Heart left ventricle (tissue), 16 donors: ENCODE measurements at regions not wholly inside any gene's neighbourhood (a gene's known extent, or its start where the extent isn't known, plus 50 kb on each side); places are given as distances from the start of the nearest gene placed in this dataset.

ENCODE experiments used
- ATAC-seq, 4 donors: fragments of 200-7000 bp; cut with Tn5 transposase; one replicate each; pipeline ENCODE4 v1.9.1; 2020 to 2022; ENCODE audit warnings: moderate library complexity in 4 of 4, mild to moderate bottlenecking in 3 of 4, moderate number of reproducible peaks in 1 of 4
- DNase-seq, 5 donors: peaks; one replicate each; pipeline ENCODE4 v3.0.0-alpha.2; 2020
- H3K27ac ChIP-seq, 12 donors: fragments of 200-600 bp; sonication (generic) in 4 of 12; one replicate each; pipeline versions ENCODE4 v1.5.0 to v1.8.0; 2016 to 2022; ENCODE audit warnings: mild to moderate bottlenecking in 2 of 12
- H3K27me3 ChIP-seq, 9 donors: fragments of 200-600 bp; sonication (generic) in 2 of 9; one replicate each; pipeline versions ENCODE4 v1.5.1 to v1.8.0; 2016 to 2022; ENCODE audit warnings: mild to moderate bottlenecking in 3 of 9
- H3K36me3 ChIP-seq, 9 donors: fragments of 200-600 bp; sonication (generic) in 2 of 9; one replicate each; pipeline versions ENCODE4 v1.5.0 to v1.8.0; 2018 to 2022; ENCODE audit warnings: mild to moderate bottlenecking in 2 of 9
- H3K4me1 ChIP-seq, 12 donors: fragments of 200-600 bp; sonication (generic) in 4 of 12; one replicate each; pipeline versions ENCODE4 v1.5.0 to v1.8.0; 2016 to 2022; ENCODE audit warnings: mild to moderate bottlenecking in 3 of 12
- H3K4me3 ChIP-seq, 12 donors: fragments of 200-600 bp; sonication (generic) in 4 of 12; one replicate each; pipeline versions ENCODE4 v1.5.0 to v1.8.0; 2017 to 2022; ENCODE audit warnings: mild to moderate bottlenecking in 9 of 12, moderate library complexity in 4 of 12
- H3K9me3 ChIP-seq, 12 donors: fragments of 200-600 bp; sonication (generic) in 4 of 12; one replicate each; pipeline versions ENCODE4 v1.5.0 to v1.8.0; 2016 to 2022; ENCODE audit warnings: mild to moderate bottlenecking in 1 of 12
- CTCF ChIP-seq, 12 donors: fragments of 200-600 bp; sonication (generic) in 4 of 12; IDR thresholded peaks; one replicate each; pipeline versions ENCODE4 v1.5.0 to v1.8.0; 2018 to 2022; ENCODE audit warnings: antibody characterized with exemption in 12 of 12, mild to moderate bottlenecking in 5 of 12
- POLR2A ChIP-seq, 2 donors: fragments of 450-650 bp; IDR thresholded peaks; one replicate each; pipeline ENCODE4 v1.6.1; 2017; ENCODE audit warnings: antibody characterized with exemption in 2 of 2, mild to moderate bottlenecking in 2 of 2, moderate library complexity in 2 of 2
- WGBS, 4 donors: extraction: QIAGEN DNeasy Blood & Tissue Kit in 2 of 4; methylation state at CpG; one replicate each; pipeline versions ENCODE4 v1.1.5 to v1.1.7; 2013 to 2018; 5-methylcytosine and 5-hydroxymethylcytosine counted together
- intact Hi-C, 10 donors: fragments of 100-400 bp; cut with DNase I; formaldehyde crosslinking; loops; one replicate each; pipeline versions ENCODE4 v1.11.1 to v1.14.2; 2022
- donor health status: ischemic (EF 13 %, LVEDD 7.1; RV severe dilation, severe dysfunction).
- donor health status: healthy with polysubstance abuse.
- donor health status: DM: no; HTN: yes; CAD: no.
- donor health status: DM: no; HTN: no; CAD: no.
- donor health status: ischemic (EF 25% LVEDD 6.9; RV normal size, moderate dysfunction).
- donor health status: ischemic (EF 25% LVEDD 5.7; RV mildly dilated, moderate dysfunction).
- donor health status: healthy.
- donor health status: DM: yes; HTN: yes; CAD: no.
- donor health status: ischemic (EF 35%, LVEDD 5.7; RV mildly dilated, moderate dysfunction).
- donor health status: nonischemic (EF 11% LVEDD 7.7; RV severe dilation, severe dysfunction).
- donor health status: DM: yes; HTN: yes; CAD: no.
- donor health status: PGD.
- donor health status: ischemic (EF 29% LVEDD 5.4; RV normal size, mild dysfunction).
- donor health status: nonischemic (EF 23%, LVEDD 6.1; RV moderate dilation, normal function).

GRCh38 chr12:24746864-24747263, 202.0 kb downstream of the BCAT1 start:
- Histone ChIP-seq H3K4me1 (peaks cover 0 to 7% (median 0%) of the 10 kb centered on the region in 12 donors), H3K27me3 (no peaks in the 10 kb centered on the region), H3K36me3 (no peaks in the 10 kb centered on the region), H3K9me3 (no peaks in the 10 kb centered on the region), H3K4me3 (no peak overlapping the region), H3K27ac (no peak overlapping the region)
- ATAC-seq (no peak), DNase-seq (no peak)
- TF ChIP-seq POLR2A (IDR thresholded peaks at IDR 0.05) (no peak), CTCF (IDR thresholded peaks at IDR 0.05) (no peak)
- intact Hi-C loops = no loop called here
- 63 to 73% (median 68%) methylated on average over 2 of the region's 2 CpGs for WGBS, 4 donors

- H3K4me1 ChIP-seq = peaks cover 0 to 14% (median 0%) of the 10 kb centered on the region in 12 donors
- no peak overlapping the region for H3K4me3 ChIP-seq
- TF ChIP-seq POLR2A (IDR thresholded peaks at IDR 0.05) = no peak
- no peak for TF ChIP-seq CTCF (IDR thresholded peaks at IDR 0.05)
- intact Hi-C loops = no loop called here
- H3K27ac ChIP-seq = no peak overlapping the region
- no peaks in the 10 kb centered on the region for H3K9me3 ChIP-seq
- ATAC-seq (no peak), DNase-seq (no peak)
- H3K27me3 ChIP-seq = no peaks in the 10 kb centered on the region
- H3K36me3 ChIP-seq = no peaks in the 10 kb centered on the region
- whole genome bisulfite sequencing, 4 donors = 50 to 61% (median 55%) methylated on average over 4 of the region's 4 CpGs
These were observed 202.8 kb downstream of the BCAT1 start for GRCh38 chr12:24746006-24746671.

GRCh38 chr12:24743941-24744793, 204.7 kb downstream of the BCAT1 start:
- WGBS, 4 donors = 34 to 43% (median 37%) methylated on average over 9 of the region's 9 CpGs
- peaks cover 0 to 21% (median 0%) of the 10 kb centered on the region in 12 donors for H3K4me1 ChIP-seq

More at GRCh38 chr12:24743941-24744793, 204.7 kb downstream of the BCAT1 start:
- Histone ChIP-seq H3K9me3 (no peaks in the 10 kb centered on the region), H3K36me3 (no peaks in the 10 kb centered on the region), H3K4me3 (no peak overlapping the region), H3K27me3 (no peaks in the 10 kb centered on the region), H3K27ac (no peak overlapping the region)
- intact Hi-C loops = no loop called here
- ATAC-seq = no peak
- no peak for TF ChIP-seq CTCF (IDR thresholded peaks at IDR 0.05)
- TF ChIP-seq POLR2A (IDR thresholded peaks at IDR 0.05) = no peak
- no peak for DNase-seq
